Gastroesophageal sphincter (tissue), 4 donors: ENCODE measurements at regions not wholly inside any gene's neighbourhood (a gene's known extent, or its start where the extent isn't known, plus 50 kb on each side); places are given as distances from the start of the nearest gene placed in this dataset.

Experiments
- ATAC-seq: fragments of 150-250 bp; one replicate; pipeline ENCODE4 v1.9.1; 2016; ENCODE audit warnings: mild to moderate bottlenecking, moderate library complexity
- H3K27ac ChIP-seq, 4 donors: fragments of 200-600 bp; sonication (generic) in 3 of 4; 1 replicate in 3 of 4; 2 replicates in 1 of 4; pipeline ENCODE4 v1.5.1; 2016 to 2019
- H3K27me3 ChIP-seq: fragments of 200-600 bp; sonication (generic); one replicate; pipeline ENCODE4 v1.5.1; 2019
- H3K36me3 ChIP-seq, 2 donors: fragments of 200-600 bp; sonication (generic); one replicate each; pipeline ENCODE4 v1.5.1; 2019; ENCODE audit warnings: control low read depth in 1 of 2
- H3K4me1 ChIP-seq, 3 donors: fragments of 200-600 bp; sonication (generic); 1 replicate in 2 of 3; 2 replicates in 1 of 3; pipeline ENCODE4 v1.5.1; 2016 to 2019; ENCODE audit warnings: control low read depth in 2 of 3
- H3K4me3 ChIP-seq, 2 donors: fragments of 200-600 bp; sonication (generic); one replicate each; pipeline ENCODE4 v1.5.1; 2019; ENCODE audit warnings: mild to moderate bottlenecking in 1 of 2, moderate library complexity in 1 of 2
- H3K9me3 ChIP-seq, 3 donors: fragments of 200-600 bp; sonication (generic); one replicate each; pipeline ENCODE4 v1.5.1; 2017 to 2019; ENCODE audit warnings: control low read depth in 2 of 3
- CTCF ChIP-seq, 4 experiments: fragments of 200-600 bp in 2 of 4; fragments of 450-650 bp in 2 of 4; sonication (generic) in 1 of 4; IDR thresholded peaks; one replicate each; pipeline ENCODE4 v1.5.1; 2017 to 2019; ENCODE audit warnings: antibody characterized with exemption in 4 of 4, mild to moderate bottlenecking in 2 of 4, moderate library complexity in 2 of 4
- EP300 ChIP-seq: sonication (generic); formaldehyde crosslinking; IDR thresholded peaks from one replicate; pipeline ENCODE4 v1.6.1; 2017; ENCODE audit warnings: antibody characterized with exemption, mild to moderate bottlenecking
- POLR2A ChIP-seq, 2 donors: fragments of 450-650 bp; IDR thresholded peaks; one replicate each; pipeline ENCODE4 v1.6.1; 2017; ENCODE audit warnings: antibody characterized with exemption in 2 of 2, mild to moderate bottlenecking in 2 of 2, moderate library complexity in 1 of 2
- POLR2AphosphoS5 ChIP-seq: sonication (generic); formaldehyde crosslinking; IDR thresholded peaks from one replicate; pipeline ENCODE4 v1.6.1; 2017; ENCODE audit warnings: antibody characterized with exemption
- WGBS, 2 donors: methylation state at CpG; one replicate each; pipeline ENCODE4 v1.1.5; 2018; ENCODE audit warnings: low coverage in 1 of 2; 5-methylcytosine and 5-hydroxymethylcytosine counted together

GRCh38 chr11:80167766-80168165 lies 726.9 kb upstream of the TENM4 start:
- no peak for TF ChIP-seq EP300
- no peak for TF ChIP-seq POLR2AphosphoS5
- no peak for TF ChIP-seq CTCF (IDR thresholded peaks at IDR 0.05)
- no peak for TF ChIP-seq POLR2A (IDR thresholded peaks at IDR 0.05)
- Histone ChIP-seq H3K27ac (no peak overlapping the region), H3K27me3 (no peaks in the 10 kb centered on the region), H3K9me3 (peaks cover 0 to 7% (median 0%) of the 10 kb centered on the region in 3 donors), H3K36me3 (no peaks in the 10 kb centered on the region), H3K4me3 (no peak overlapping the region), H3K4me1 (no peaks in the 10 kb centered on the region)
- no peak for ATAC-seq
- 65% methylated on average over 3 of the region's 3 CpGs for WGBS, 2 donors

GRCh38 chr11:80165744-80166143 lies 724.9 kb upstream of the TENM4 start:
- Histone ChIP-seq H3K4me3 (no peak overlapping the region), H3K27me3 (no peaks in the 10 kb centered on the region), H3K27ac (no peak overlapping the region), H3K9me3 (peaks cover 0 to 7% (median 0%) of the 10 kb centered on the region in 3 donors), H3K4me1 (no peaks in the 10 kb centered on the region), H3K36me3 (no peaks in the 10 kb centered on the region)
- TF ChIP-seq POLR2A (IDR thresholded peaks at IDR 0.05) (no peak), EP300 (no peak), CTCF (IDR thresholded peaks at IDR 0.05) (no peak)
- 29% methylated on average over 1 of the region's 1 CpG; no CpG with 5 or more reads in 1 of the 2 donors for WGBS, 2 donors
- no peak for ATAC-seq

GRCh38 chr11:80163441-80163840 lies 722.6 kb upstream of the TENM4 start:
- no peak for TF ChIP-seq CTCF (IDR thresholded peaks at IDR 0.05)
- TF ChIP-seq EP300: no peak
- TF ChIP-seq POLR2AphosphoS5: no peak
- TF ChIP-seq POLR2A (IDR thresholded peaks at IDR 0.05): no peak
- Histone ChIP-seq H3K27ac (no peak overlapping the region), H3K4me1 (no peaks in the 10 kb centered on the region), H3K9me3 (no peaks in the 10 kb centered on the region), H3K4me3 (no peak overlapping the region), H3K27me3 (no peaks in the 10 kb centered on the region), H3K36me3 (no peaks in the 10 kb centered on the region)
- WGBS, 2 donors: 57 to 60% methylated on average over 1 of the region's 1 CpG
- ATAC-seq: no peak

GRCh38 chr11:80163011-80163410 lies 722.2 kb upstream of the TENM4 start:
- Histone ChIP-seq H3K9me3 (no peaks in the 10 kb centered on the region), H3K4me1 (no peaks in the 10 kb centered on the region), H3K4me3 (no peak overlapping the region), H3K36me3 (no peaks in the 10 kb centered on the region), H3K27me3 (no peaks in the 10 kb centered on the region), H3K27ac (no peak overlapping the region)
- TF ChIP-seq POLR2A (IDR thresholded peaks at IDR 0.05): no peak
- TF ChIP-seq EP300: no peak
- no peak for TF ChIP-seq POLR2AphosphoS5
- no peak for TF ChIP-seq CTCF (IDR thresholded peaks at IDR 0.05)
- no peak for ATAC-seq
- 75 to 79% methylated on average over 3 of the region's 3 CpGs for WGBS, 2 donors

- ATAC-seq: no peak
- no peaks in the 10 kb centered on the region for H3K27me3 ChIP-seq
- 86 to 92% methylated on average over 2 to 4 of the region's 4 CpGs for WGBS, 2 donors
- no peak overlapping the region for H3K27ac ChIP-seq
- H3K4me3 ChIP-seq: no peak overlapping the region
- no peaks in the 10 kb centered on the region for H3K4me1 ChIP-seq
- H3K36me3 ChIP-seq: no peaks in the 10 kb centered on the region
- TF ChIP-seq POLR2A (IDR thresholded peaks at IDR 0.05): no peak
- TF ChIP-seq EP300: no peak
- no peak for TF ChIP-seq POLR2AphosphoS5
- no peak for TF ChIP-seq CTCF (IDR thresholded peaks at IDR 0.05)
- no peaks in the 10 kb centered on the region for H3K9me3 ChIP-seq
These were observed 721.6 kb upstream of the TENM4 start for GRCh38 chr11:80162387-80162786.
